HG02759 (cell line): ENCODE measurements at regions not wholly inside any gene's neighbourhood (a gene's known extent, or its start where the extent isn't known, plus 50 kb on each side); places are given as distances from the start of the nearest gene placed in this dataset.
"Not testable (repeated sequence)": the region's sequence is repeated elsewhere in the genome, so short reads cannot be mapped to it uniquely, and the experiment has no call there.

ENCODE experiments used
- ATAC-seq: cut with Tn5 transposase; IDR thresholded peaks from one replicate; pipeline ENCODE4 v1.9.1; 2021; ENCODE audit warnings: mild to moderate bottlenecking, moderate library complexity; ENCODE audit not compliant: unreplicated experiment

DNA sequence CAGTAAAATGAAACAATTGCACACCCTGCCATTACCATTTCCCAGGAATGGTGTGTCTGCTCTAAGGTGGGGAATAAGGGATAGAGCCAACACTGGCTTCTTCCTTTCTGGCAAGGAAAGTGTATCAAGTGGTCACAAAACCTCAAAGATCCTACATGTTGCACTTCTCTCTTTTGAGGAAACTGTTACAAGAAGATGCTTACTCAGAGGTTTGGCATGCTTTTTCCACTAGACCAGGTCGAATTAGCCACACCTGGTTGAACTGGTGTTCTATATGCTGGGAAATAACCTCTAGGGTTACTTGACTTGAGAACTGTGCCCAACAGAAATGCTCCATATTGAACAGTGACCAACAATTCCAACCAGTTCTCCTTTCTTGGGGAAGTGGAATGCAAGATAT, 102.9 kb downstream of the LRRN1 start:
- ATAC-seq, result no peak

DNA sequence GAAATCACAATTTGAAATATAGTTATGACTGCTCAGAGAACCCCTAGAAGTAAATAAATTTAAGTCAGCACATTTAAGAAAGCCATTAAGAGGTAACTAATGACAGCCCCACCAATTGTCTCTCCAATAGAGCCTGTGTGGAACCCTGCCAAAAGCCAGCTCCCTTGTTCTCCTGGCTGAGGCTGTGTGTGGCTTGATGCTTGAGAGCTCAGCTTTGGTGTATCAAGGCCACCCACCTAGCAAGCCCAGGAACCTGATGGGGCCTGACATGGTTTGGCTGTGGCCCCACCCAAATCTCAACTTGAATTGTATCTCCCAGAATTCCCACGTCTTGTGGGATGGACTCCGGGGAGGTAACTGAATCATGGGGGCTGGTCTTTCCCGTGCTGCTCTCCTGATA, 106.9 kb downstream of the LRRN1 start:
- ATAC-seq, result no peak

DNA sequence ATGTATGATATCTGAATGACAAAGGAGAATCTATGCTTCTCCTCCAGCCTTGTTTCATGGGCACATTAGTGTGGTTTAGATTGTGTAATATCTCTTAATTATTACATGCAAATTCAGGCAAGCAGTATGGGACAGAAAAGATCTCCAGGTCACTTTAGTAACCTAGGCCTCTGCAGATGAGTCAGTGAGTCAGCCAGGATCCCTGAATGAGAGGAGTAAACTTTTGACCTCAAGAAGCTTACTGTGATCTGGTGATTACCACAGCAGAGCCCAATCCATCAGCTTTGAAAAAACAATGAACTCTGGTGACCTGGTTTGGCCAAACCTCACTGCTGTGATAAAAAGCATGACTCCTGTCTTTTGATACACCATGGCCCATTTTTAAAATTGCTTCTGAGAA, 107.8 kb downstream of the LRRN1 start:
- ATAC-seq, result no peak

DNA sequence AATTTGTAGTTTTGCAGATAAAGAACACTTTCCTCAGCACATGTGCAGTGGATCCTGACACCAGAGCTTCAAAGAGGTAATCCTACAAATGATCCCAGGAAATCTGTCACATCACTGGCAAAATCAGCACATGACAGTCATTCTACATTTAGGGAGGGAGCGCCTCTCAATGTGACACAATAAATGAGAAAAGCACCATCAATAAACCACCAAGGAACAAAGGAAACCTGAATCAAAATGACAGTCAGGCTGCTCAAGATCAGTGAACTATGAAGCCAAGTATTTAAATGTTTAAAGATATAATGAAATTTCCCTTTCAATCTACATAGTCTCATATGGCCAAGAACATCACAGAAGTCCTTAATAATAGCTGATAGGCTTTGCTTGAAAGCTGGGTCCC, 119.5 kb downstream of the LRRN1 start:
- ATAC-seq, result no peak

DNA sequence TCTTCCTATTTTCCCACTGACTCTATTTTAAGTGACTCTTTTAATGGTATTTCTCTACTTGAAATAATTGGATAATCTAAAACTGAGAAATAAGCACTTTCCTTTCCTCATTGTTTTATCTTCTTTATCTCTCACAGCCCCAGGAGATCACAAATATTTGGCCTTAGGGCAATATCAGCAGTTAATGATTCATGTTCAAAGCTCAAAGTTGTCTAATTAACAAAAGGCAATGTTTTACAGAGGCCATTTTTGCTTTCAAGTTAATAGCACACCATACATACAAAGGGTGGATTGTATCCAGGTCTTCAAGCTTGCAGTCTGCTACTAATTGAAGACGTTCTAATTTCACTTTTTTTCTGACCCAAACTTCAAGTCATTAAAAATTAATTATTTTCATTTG, 120.1 kb downstream of the LRRN1 start:
- ATAC-seq, result no peak

DNA sequence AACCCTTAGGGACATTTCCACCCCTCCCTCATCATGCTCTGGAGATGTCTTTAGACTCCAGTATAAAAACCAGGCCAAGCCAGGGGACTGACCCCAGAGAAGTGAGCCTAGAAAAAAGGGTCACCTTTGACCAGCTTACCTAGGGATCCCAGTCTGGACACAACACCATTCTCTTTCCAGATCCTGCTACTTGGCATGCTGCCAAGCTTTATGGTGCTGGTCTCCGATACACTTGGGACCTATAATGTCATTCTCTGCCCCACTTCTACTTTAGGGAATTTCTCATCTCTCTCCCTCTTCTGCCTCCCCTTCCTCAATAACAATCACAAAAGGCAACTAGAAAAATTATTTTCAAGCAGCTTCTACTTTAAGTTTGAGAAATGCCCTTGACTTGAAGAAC, 124.4 kb downstream of the LRRN1 start:
- no peak for ATAC-seq

DNA sequence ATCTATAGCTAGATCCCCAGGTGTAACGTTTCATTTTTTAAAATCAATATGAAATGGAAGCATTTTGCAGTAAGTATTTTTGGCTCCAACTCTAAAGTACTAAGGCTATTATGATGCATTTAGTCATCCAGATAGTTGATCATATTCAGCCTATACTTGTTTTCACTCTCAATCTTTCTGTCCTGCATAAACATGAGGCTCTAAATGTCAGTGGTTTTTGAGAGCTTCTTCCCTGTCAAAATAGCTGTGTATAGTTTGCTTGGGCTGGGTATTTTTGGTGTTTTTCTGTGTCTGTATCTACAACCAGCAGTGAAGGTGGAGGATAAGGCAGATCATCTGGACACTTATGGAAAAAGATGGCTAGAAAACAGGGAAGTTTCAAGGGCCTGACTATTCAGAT, 128.0 kb downstream of the LRRN1 start:
- ATAC-seq, result no peak

DNA sequence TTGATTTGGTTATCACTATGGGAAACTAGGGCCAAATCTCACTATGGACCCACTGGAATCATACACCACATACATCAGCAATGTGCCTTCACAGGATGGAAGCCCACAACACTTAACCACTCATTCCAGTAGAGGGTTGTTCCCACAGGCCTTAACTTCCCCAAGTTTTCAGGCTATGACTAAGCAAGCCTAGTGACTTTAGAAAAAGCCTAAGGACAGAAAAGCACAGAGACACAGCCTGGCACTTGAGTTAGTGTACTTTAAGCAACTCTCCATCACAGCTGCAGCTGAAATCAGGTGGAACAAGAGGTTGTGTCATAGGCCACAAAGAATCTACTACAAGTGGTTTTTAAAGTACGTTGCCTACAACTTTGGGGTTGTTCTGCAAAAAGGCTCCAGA, 128.7 kb downstream of the LRRN1 start:
- ATAC-seq, result no peak

DNA sequence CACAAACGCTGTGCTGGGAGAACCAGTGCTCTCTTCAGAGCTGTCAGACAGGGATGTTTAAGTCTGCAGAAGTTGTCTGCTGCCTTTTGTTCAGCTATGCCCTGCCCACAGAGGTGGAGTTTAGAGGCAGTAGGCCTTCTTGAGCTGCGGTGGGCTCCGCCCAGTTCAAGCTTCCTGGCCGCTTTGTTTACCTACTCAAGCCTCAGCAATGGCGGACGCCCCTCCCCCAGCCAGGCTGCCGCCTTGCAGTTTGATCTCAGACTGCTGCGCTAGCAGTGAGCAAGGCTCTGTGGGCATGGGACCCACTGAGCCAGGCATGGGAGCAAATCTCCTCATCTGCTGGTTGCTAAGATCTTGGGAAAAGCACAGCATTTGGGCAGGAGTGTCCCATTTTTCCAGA, 142.1 kb downstream of the LRRN1 start:
- not testable (repeated sequence) for ATAC-seq

DNA sequence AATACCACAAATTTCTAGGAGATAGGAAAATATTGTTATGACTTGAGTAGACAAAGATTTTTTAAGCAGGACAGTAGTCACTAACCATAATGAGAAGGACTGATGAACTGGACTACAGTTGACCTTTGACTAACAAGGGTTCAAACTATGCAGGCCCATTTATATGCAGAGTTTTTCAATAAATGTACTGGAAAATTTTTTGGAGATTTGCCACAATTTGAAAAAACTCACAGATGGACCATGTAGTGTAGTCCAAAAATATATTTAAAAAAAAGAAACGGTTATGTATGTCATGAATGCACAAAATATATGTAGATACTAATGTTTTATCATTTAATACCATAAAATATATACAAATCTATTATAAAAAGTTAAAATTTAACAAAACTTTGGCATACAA, 151.8 kb downstream of the LRRN1 start:
- ATAC-seq, result no peak

DNA sequence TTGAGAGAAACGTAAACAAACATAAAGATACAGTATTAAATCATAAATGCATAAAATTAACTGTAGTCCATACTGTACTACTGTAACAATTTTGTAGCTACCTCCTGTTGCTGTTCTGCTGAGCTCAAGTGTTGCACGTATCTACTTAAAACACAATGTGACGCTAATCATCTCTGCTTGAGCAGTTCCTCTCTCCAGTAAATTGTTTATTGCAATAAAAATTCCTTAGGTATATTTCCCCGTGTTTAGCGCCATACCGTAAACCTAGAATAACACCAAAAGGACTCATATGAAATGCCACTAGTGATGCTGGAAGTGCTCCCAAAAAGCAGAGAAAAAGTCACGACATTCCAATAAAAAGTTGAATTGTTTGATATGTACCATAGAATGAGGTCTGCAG, 152.3 kb downstream of the LRRN1 start:
- no peak for ATAC-seq

DNA sequence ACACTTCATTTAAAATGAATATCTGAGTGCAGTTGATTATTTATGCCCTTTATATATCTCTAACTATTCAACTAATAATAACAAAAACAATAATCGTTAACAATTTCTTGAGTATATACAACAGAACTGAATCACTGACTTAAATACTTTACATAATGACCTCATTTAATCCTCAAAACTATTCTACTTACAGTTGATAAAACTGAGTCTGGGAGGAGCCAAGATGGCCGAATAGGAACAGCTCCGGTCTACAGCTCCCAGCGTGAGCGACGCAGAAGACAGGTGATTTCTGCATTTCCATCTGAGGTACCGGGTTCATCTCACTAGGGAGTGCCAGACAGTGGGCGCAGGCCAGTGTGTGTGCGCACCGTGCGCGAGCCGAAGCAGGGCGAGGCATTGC, 163.6 kb downstream of the LRRN1 start:
- ATAC-seq, result not testable (repeated sequence)

DNA sequence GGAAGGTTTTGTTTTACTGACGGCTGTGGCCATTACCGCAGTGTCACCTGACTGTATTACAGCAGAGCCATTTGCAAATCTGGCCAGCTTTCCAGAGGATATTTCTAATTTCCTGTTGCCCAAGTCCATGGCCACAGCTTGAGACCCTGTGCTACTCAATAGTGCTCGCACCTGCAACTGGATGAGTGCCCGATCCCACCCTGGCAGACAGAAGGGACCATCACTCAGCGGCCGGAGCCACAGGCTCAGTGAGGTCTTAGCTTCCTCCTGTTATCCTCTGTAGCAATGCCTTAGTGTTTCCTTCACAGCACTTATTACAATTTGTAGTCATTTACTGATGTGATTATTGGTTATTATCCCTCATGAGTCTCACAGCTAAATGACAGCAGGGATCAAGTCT, 184.8 kb downstream of the LRRN1 start:
- ATAC-seq, result no peak

DNA sequence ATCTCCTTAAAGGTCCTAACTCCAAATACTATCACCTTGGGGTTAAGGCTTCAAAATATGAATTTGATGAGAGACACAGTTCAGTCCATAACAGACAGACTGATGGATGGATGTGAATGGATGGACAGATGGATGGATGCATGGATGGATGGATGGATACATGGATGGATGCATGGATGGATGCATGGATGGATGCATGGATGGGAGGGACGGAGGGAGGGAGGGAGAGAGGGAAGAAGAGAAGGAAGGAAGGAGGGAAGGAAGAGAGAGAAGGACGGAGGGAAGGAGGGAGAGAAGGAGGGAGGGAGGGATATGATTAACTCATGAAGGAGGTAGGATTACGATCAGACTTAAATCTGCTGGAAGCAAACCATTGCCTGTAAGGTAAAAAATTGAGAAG, 192.4 kb downstream of the LRRN1 start:
- no peak for ATAC-seq

DNA sequence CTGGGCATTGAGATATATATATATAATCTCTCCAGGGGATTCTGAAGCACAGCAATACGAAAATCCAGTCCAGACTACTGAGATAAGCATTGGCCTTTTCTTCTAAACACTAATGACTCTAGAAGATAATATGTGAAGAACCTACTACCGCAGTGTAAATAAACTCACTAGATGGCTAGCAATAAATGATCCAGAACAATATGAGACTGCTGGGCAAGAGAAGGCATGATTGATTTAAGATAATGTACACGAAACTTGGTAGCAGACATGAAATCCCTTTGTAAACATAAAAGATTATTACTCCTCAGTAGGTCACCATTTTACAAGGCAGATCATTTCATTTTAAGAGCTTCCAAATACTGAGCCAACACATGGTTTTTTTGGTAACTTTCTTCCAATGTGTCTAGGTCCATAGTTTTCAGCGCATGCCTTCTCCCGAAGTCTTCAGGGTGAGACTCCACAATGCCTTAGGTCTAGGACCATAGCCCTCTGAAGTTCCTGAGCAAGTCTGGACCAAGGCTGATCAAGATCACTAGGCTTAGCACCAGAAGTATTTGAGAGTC, 193.2 kb downstream of the LRRN1 start:
- no peak for ATAC-seq

DNA sequence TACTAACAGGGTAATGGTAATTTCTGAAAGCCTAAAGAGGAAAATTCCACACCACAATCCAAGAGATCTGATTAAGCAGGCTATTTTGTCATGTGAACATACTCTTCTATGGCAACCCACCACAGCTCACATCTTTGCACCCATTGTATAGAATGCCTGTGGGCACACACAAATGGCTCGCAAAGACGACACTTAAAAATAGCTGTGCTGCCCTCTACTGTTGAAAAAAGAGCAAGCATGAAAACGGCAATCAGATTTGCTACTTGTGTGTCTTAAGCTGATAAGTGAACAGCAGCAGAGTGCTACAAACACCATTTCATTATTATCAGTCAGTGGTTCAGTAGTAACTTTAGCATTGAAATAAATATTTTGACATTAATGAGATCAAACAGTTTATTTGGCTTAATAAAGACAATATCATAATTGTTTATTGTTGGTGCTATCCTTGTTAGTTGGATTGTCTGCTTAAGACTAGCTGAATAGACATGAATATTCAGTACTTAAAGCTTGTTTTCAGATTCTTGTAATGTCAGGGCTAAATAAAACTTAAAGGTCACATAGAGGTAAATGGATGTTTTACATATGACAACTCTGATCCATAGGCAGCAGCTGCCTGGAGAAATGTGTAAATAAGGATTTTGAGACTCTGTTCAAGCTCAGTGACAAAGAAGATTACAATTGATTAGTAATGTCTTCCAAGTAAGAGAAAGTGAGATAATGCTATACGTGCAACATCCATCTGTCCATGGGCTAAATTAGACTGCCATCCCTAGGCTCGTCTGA, 199.1 kb downstream of the LRRN1 start:
- peak; percentile 87 for ATAC-seq

DNA sequence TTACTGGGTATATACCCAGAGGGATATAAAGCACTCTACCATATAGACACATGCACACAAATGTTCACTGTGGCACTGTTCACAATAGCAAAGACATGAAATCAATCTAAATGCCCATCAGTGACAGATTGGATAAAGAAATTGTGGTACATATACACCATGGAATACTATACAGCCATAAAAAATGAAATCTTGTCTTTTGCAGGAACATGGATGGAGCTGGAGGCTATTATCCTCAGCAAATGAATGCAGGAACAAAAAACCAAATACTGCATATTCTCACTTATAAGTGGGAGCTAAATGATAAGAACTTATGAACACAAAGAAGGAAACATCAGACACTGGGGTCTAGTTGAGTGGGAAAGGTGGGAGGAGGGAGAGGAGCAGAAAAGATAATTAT, 200.1 kb downstream of the LRRN1 start:
- ATAC-seq, result not testable (repeated sequence)

DNA sequence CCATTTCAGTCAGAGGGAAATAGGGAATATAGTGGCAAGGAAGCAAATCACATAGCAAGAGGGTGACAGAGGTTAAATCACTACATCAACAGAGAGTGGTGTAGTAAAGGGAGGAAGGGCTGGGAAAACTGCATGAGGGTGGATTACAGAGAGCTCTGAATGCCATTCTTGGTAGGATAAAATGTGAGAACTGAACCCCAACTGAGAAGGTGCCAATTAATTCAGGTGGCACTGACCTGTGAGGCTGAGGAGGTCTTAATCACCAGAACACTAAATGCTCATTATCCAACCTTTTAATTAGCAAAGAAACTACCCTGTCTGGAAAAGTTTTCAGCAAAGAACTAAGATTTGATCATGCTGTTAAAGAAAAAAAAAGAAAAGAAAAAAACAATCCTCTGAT, 202.7 kb downstream of the LRRN1 start:
- ATAC-seq, result no peak

DNA sequence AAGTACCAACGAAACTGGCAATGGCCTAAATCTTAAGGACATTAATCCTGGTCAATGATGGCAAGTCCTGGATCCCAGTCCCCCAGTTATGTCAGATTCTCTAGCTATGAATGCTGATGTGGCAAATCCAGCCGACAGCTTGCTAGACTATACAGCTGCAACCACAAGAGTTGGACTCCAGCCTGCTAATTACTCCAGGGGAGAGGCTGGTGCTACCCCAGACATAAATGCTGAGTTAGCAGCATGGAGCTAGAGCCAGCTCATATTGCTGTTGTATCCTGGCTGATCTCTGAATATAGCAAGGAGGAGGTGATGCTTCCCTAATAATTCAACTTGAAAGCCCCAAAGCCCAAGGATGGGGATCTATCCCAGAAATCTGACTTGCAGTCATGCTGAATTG, 207.1 kb downstream of the LRRN1 start:
- no peak for ATAC-seq

DNA sequence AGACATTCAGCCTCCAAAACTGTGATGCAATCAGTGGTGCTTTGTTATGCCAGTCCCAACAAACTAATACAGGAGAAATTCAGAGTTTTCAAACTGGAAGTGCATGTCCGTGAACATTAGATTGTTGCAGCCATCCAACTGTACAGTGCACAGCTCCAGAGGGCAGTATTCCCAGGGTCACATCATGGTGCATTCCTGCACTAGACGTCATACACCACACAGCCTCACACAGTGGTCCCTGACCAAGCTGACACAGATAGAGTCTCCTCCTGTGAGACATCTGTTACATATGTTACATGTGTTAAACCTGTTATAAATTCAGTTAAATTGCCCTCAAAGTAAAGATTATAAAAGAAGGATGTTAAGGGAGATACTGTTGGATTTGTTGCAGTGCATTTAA, 209.0 kb downstream of the LRRN1 start:
- ATAC-seq, result no peak

DNA sequence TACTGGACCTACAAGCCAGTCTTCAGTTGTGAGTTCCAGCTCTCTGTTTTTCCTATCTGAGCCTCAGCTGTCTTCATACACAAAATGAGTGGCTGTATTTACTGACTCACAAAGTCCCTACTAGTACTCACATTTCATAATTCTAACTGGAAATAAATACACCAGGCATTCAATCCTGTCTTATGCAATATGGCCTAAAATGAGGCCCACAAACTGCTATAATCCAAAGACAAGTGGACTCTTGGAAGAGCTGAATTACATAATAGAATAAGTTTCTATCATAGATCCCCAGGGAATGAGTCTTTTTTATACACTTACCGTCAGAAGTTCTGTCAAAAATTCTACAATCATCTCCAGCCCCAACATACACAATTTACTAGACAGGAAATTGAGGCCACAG, 211.9 kb downstream of the LRRN1 start:
- no peak for ATAC-seq

DNA sequence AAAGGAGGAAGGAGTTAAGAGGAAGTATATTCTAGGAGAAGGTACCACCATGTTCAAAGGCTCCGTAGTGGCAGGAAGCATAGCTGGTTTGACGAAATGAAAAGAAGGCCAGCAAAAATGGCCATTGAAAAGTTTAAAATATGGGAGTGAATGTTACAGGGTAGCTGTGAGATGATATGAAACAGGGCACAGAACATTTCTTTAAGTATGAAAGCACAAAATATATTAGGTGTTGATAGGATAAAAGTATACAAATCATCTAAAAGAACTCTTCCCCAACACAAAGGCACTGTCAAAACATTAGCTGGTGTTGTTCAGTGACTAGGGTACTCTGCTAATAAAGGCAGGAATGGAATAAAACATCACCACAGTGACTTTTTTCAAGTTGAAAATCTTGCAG, 216.2 kb downstream of the LRRN1 start:
- ATAC-seq, result no peak

DNA sequence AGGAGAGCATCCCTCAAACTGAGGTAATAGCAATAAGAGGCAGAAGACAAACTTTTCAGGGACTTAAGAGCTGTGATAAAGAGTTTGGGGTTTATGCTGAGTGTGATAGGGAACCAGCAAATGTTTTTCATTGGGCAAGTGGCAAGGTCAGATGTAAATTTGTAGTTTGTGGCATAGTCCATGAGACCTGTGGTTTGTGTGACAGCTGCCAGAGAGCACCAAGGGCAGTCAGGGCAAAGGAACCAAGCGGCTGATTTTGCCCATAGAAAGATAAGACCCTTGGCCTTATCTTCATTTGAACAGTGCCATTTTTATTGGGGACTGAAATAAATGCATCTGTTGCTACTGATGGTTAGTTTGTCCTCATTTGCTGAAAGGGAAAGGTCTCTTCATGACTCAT, 220.3 kb downstream of the LRRN1 start:
- ATAC-seq, result no peak
